IMR-90 (cell line): ENCODE measurements at regions not wholly inside any gene's neighbourhood (a gene's known extent, or its start where the extent isn't known, plus 50 kb on each side); places are given as distances from the start of the nearest gene placed in this dataset.

Experiments used
- ATAC-seq: fragments of 200-7000 bp; cut with Tn5 transposase; 2 replicates; pipeline ENCODE4 v1.9.1; 2020; ENCODE audit warnings: low read depth, mild to moderate bottlenecking, moderate library complexity
- BruUV-seq: library from RNA; stranded (reverse); fragments of 400-500 nt; replicated peaks from 2 replicates; lab custom pipeline; 2021; lab: Mats Ljungman, UMichigan
- CTCF ChIA-PET: fragments of 300-600 bp; formaldehyde crosslinking; extraction: SDS; loops from one replicate; lab custom pipeline; 2021; ENCODE audit warnings: antibody characterized with exemption; lab: Yijun Ruan, JAX
- POLR2A ChIA-PET: fragments of 300-600 bp; sonication (Branson Sonifier 250); formaldehyde crosslinking; loops from one replicate; lab custom pipeline; 2022; ENCODE audit warnings: antibody characterized with exemption; ENCODE audit not compliant: unreplicated experiment; lab: Charles Lee
- DNase-seq: peaks from one replicate; pipeline ENCODE4 v3.0.0; 2013
- H2AFZ ChIP-seq: replicated peaks from 2 replicates; pipeline ENCODE3; 2013; ENCODE audit warnings: low read length, mild to moderate bottlenecking; ENCODE audit not compliant: poor library complexity
- H2AK5ac ChIP-seq: 2 replicates; pipeline ENCODE4 v1.6.1; 2013; ENCODE audit warnings: low read depth, low read length, inconsistent platforms
- H2AK9ac ChIP-seq: replicated peaks from 2 replicates; pipeline ENCODE3; 2013; ENCODE audit warnings: mild to moderate bottlenecking, low read depth, low read length, moderate library complexity; ENCODE audit not compliant: poor library complexity
- H2BK120ac ChIP-seq: 2 replicates; pipeline ENCODE4 v1.6.1; 2013; ENCODE audit warnings: low read depth, low read length, inconsistent platforms
- H2BK15ac ChIP-seq: 3 replicates; pipeline ENCODE4 v1.6.1; 2013; ENCODE audit warnings: low read depth, low read length, inconsistent platforms
- H2BK20ac ChIP-seq: 2 replicates; pipeline ENCODE4 v1.6.1; 2013; ENCODE audit warnings: low read depth, mild to moderate bottlenecking, inconsistent platforms, low read length, moderate library complexity
- H2BK5ac ChIP-seq: 2 replicates; pipeline ENCODE4 v1.6.1; 2013; ENCODE audit warnings: mild to moderate bottlenecking, low read depth, low read length, inconsistent platforms; ENCODE audit not compliant: poor library complexity, severe bottlenecking
- H3K14ac ChIP-seq: replicated peaks from 2 replicates; pipeline ENCODE4 v1.6.1; 2013; ENCODE audit warnings: low read depth, low read length, inconsistent platforms
- H3K18ac ChIP-seq: 2 replicates; pipeline ENCODE4 v1.6.1; 2013; ENCODE audit warnings: low read depth, low read length, control low read depth
- H3K23ac ChIP-seq: 2 replicates; pipeline ENCODE4 v1.6.1; 2013; ENCODE audit warnings: low read depth, low read length, inconsistent platforms
- H3K27ac ChIP-seq: 2 replicates; pipeline ENCODE4 v1.5.1; 2013; ENCODE audit warnings: mild to moderate bottlenecking, control low read depth, low read length; ENCODE audit not compliant: insufficient read depth
- H3K27me3 ChIP-seq: 2 replicates; pipeline ENCODE4 v1.6.1; 2013; ENCODE audit warnings: low read length; ENCODE audit not compliant: control insufficient read depth, insufficient read depth
- H3K36me3 ChIP-seq: 2 replicates; pipeline ENCODE4 v1.6.1; 2013; ENCODE audit warnings: low read length, mixed read lengths; ENCODE audit not compliant: control insufficient read depth, insufficient read depth
- H3K4ac ChIP-seq: 2 replicates; pipeline ENCODE4 v1.6.1; 2013; ENCODE audit warnings: low read depth, low read length, inconsistent platforms
- H3K4me1 ChIP-seq: 2 replicates; pipeline ENCODE4 v1.6.1; 2013; ENCODE audit warnings: low read length, mixed read lengths; ENCODE audit not compliant: control insufficient read depth, insufficient read depth
- H3K4me2 ChIP-seq: 2 replicates; pipeline ENCODE4 v1.6.1; 2013; ENCODE audit warnings: low read depth, mild to moderate bottlenecking, control low read depth, low read length, moderate library complexity
- H3K4me3 ChIP-seq: 2 replicates; pipeline ENCODE4 v1.5.1; 2013; ENCODE audit warnings: low read depth, mild to moderate bottlenecking, control low read depth, low read length, moderate library complexity; ENCODE audit not compliant: insufficient read depth
- H3K56ac ChIP-seq: 2 replicates; pipeline ENCODE4 v1.6.1; 2013; ENCODE audit warnings: low read length, inconsistent platforms; ENCODE audit not compliant: insufficient read depth; ENCODE audit errors: extremely low read depth
- H3K79me1 ChIP-seq, 2 experiments: 2 replicates each; pipeline ENCODE4 v1.6.1; 2013; ENCODE audit warnings: low read length in 2 of 2, inconsistent platforms in 1 of 2, low read depth in 1 of 2
- H3K9ac ChIP-seq: 2 replicates; pipeline ENCODE4 v1.6.1; 2013; ENCODE audit warnings: low read depth, low read length, control low read depth
- H3K9me1 ChIP-seq: 2 replicates; pipeline ENCODE4 v1.6.1; 2013; ENCODE audit warnings: low read length, inconsistent platforms; ENCODE audit not compliant: insufficient read depth
- H3K9me3 ChIP-seq: 2 replicates; pipeline ENCODE4 v1.6.1; 2013; ENCODE audit warnings: low read length; ENCODE audit not compliant: control insufficient read depth, insufficient read depth
- H4K20me1 ChIP-seq: 2 replicates; pipeline ENCODE4 v1.6.1; 2013; ENCODE audit warnings: low read length, inconsistent platforms; ENCODE audit not compliant: insufficient read depth
- H4K5ac ChIP-seq: 2 replicates; pipeline ENCODE4 v1.6.1; 2013; ENCODE audit warnings: mild to moderate bottlenecking, low read depth, low read length, control low read depth
- H4K8ac ChIP-seq, 2 experiments: 2 replicates each; pipeline ENCODE4 v1.6.1; 2013; ENCODE audit warnings: low read depth in 2 of 2, low read length in 2 of 2, control low read depth in 1 of 2, inconsistent platforms in 1 of 2
- H4K91ac ChIP-seq: 2 replicates; pipeline ENCODE4 v1.6.1; 2013; ENCODE audit warnings: low read depth, low read length, inconsistent platforms; ENCODE audit not compliant: insufficient read depth
- CEBPB ChIP-seq: IDR thresholded peaks from 2 replicates; pipeline ENCODE4 v1.6.1; 2012; ENCODE audit warnings: low read depth, low read length, improper control_type of control experiment
- FOS ChIP-seq: fragments of 150-350 bp; IDR thresholded peaks from 2 replicates; pipeline ENCODE4 v1.6.1; 2016; ENCODE audit warnings: low read depth, low read length
- MAFK ChIP-seq: IDR thresholded peaks from 2 replicates; pipeline ENCODE4 v1.6.1; 2012; ENCODE audit warnings: low read depth, low read length, improper control_type of control experiment
- MAZ ChIP-seq: IDR thresholded peaks from 2 replicates; pipeline ENCODE4 v1.6.1; 2012; ENCODE audit warnings: low read depth, mild to moderate bottlenecking, low read length, improper control_type of control experiment, moderate library complexity, borderline replicate concordance
- MXI1 ChIP-seq: IDR thresholded peaks from 2 replicates; pipeline ENCODE4 v1.6.1; 2012; ENCODE audit warnings: low read depth, mild to moderate bottlenecking, low read length, moderate library complexity, borderline replicate concordance
- NFE2L2 ChIP-seq: fragments of 150-350 bp; IDR thresholded peaks from 2 replicates; pipeline ENCODE4 v1.6.1; 2016; ENCODE audit warnings: low read depth, mild to moderate bottlenecking, low read length
- POLR2A ChIP-seq: IDR thresholded peaks from 2 replicates; pipeline ENCODE4 v1.6.1; 2012; ENCODE audit warnings: mild to moderate bottlenecking, low read depth, low read length
- RAD21 ChIP-seq: IDR thresholded peaks from 2 replicates; pipeline ENCODE4 v1.6.1; 2012; ENCODE audit warnings: low read length, improper control_type of control experiment
- RFX5 ChIP-seq: IDR thresholded peaks from 2 replicates; pipeline ENCODE4 v1.8.0; 2012; ENCODE audit warnings: low read depth, mild to moderate bottlenecking, low read length, moderate library complexity
- WGBS, 2 experiments: methylation state at CpG; one replicate each; pipeline versions ENCODE4 v1.1.5 to v1.1.7; 2013; ENCODE audit warnings: missing lambda C conversion rate in 2 of 2; ENCODE audit not compliant: insufficient read length in 1 of 2; ENCODE audit errors: extremely low coverage in 2 of 2; 5-methylcytosine and 5-hydroxymethylcytosine counted together
- dilution Hi-C: fragments of 300-500 bp; cut with HindIII; formaldehyde crosslinking; loops from one replicate; pipeline ENCODE4 v1.14.3; 2018; ENCODE audit warnings: low sequenced_read_pairs; ENCODE audit not compliant: unreplicated experiment
- in situ Hi-C: fragments of 300-500 bp; cut with MboI; formaldehyde crosslinking; loops from 3 replicates; pipeline ENCODE4 v1.14.3; 2019; ENCODE audit warnings: low sequenced_read_pairs, inconsistent platforms, mixed read lengths
- intact Hi-C: fragments of 100-400 bp; cut with micrococcal nuclease; formaldehyde crosslinking; loops from 2 replicates; pipeline ENCODE4 v1.10.0; 2022
- TF ChIP-seq, protein P1 (sequence below): fragments of 150-350 bp; IDR thresholded peaks from 2 replicates; pipeline ENCODE4 v1.6.1; 2017; ENCODE audit warnings: mild to moderate bottlenecking, antibody characterized with exemption, low read length, low read depth

DNA sequence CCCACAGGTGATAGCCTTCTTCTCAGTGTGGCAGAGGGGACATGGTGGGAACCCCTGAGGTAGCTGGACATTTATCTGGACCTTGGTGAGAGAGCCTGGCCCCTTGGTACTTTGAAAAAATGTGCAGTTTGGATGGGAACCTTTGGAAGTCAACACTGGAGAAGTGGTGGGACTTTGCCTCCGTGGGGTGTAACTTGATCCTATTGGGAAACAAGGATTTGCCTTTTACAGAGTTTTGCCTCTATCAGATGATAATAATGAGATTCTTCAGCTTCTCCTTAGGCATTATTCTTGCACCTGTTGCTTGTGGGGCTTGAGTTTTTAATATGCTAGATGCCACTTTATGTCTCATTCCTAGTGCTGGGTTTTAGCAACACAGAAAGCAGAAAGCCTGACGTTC, 99.0 kb downstream of the ERCC5 start:
- H3K9ac ChIP-seq: no peak overlapping the region
- no peak overlapping the region for H3K4me3 ChIP-seq
- H3K56ac ChIP-seq: no peak overlapping the region
- no peak overlapping the region for H2AK9ac ChIP-seq
- H3K36me3 ChIP-seq: no peaks in the 10 kb centered on the region
- no peak for DNase-seq
- H3K27ac ChIP-seq: no peak overlapping the region
- no peaks in the 10 kb centered on the region for H3K9me3 ChIP-seq
- no peak overlapping the region for H3K18ac ChIP-seq
- TF ChIP-seq POLR2A: no peak
- no peak for TF ChIP-seq MAZ
- TF ChIP-seq MAFK: no peak
- TF ChIP-seq, protein P1, sequence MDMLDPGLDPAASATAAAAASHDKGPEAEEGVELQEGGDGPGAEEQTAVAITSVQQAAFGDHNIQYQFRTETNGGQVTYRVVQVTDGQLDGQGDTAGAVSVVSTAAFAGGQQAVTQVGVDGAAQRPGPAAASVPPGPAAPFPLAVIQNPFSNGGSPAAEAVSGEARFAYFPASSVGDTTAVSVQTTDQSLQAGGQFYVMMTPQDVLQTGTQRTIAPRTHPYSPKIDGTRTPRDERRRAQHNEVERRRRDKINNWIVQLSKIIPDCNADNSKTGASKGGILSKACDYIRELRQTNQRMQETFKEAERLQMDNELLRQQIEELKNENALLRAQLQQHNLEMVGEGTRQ: no peak
- no peak for TF ChIP-seq FOS
- TF ChIP-seq NFE2L2: no peak
- TF ChIP-seq CEBPB: no peak
- no peak for TF ChIP-seq MXI1
- no peak for TF ChIP-seq RFX5
- no peak for TF ChIP-seq RAD21
- H3K9me1 ChIP-seq: no peaks in the 10 kb centered on the region
- ATAC-seq: no peak
- no peaks in the 10 kb centered on the region for H4K20me1 ChIP-seq
- no peak overlapping the region for H2BK15ac ChIP-seq
- BruUV-seq: no TSS peak
- H3K14ac ChIP-seq: no peak overlapping the region
- no peak overlapping the region for H4K8ac ChIP-seq
- no peak overlapping the region for H2AFZ ChIP-seq
- H3K4me2 ChIP-seq: no peak overlapping the region
- H2BK20ac ChIP-seq: no peak overlapping the region
- no peak overlapping the region for H3K23ac ChIP-seq
- ChIA-PET CTCF (no interaction called here), POLR2A (no interaction called here)
- H2AK5ac ChIP-seq: no peak overlapping the region
- no CpG with 5 or more reads among the region's 2 CpGs for WGBS, 2 experiments
- H3K79me1 ChIP-seq: no peaks in the 10 kb centered on the region
- dilution Hi-C loops (no loop called here), intact Hi-C loops (no loop called here), in situ Hi-C loops (no loop called here)
- H3K27me3 ChIP-seq: no peaks in the 10 kb centered on the region
- H4K5ac ChIP-seq: no peak overlapping the region
- H4K91ac ChIP-seq: no peak overlapping the region
- H3K4ac ChIP-seq: no peak overlapping the region
- H2BK5ac ChIP-seq: no peak overlapping the region
- no peak overlapping the region for H2BK120ac ChIP-seq
- H3K4me1 ChIP-seq: no peaks in the 10 kb centered on the region
